Esophagus squamous epithelium (tissue), 5 donors: ENCODE measurements at regions not wholly inside any gene's neighbourhood (a gene's known extent, or its start where the extent isn't known, plus 50 kb on each side); places are given as distances from the start of the nearest gene placed in this dataset.

Experiments used
- DNase-seq: peaks from one replicate; lab custom pipeline; 2025; lab: John Stamatoyannopoulos, UW
- H3K27ac ChIP-seq, 4 donors: fragments of 200-600 bp; sonication (generic); one replicate each; pipeline ENCODE4 v1.5.1; 2016 to 2019; ENCODE audit warnings: mild to moderate bottlenecking in 1 of 4
- H3K27me3 ChIP-seq, 4 donors: fragments of 200-600 bp; sonication (generic); 1 replicate in 3 of 4; 2 replicates in 1 of 4; pipeline versions ENCODE4 v1.5.1 to v1.6.0; 2017 to 2021; ENCODE audit warnings: antibody characterized with exemption in 1 of 4
- H3K36me3 ChIP-seq, 3 donors: fragments of 200-600 bp; sonication (generic); one replicate each; pipeline ENCODE4 v1.5.1; 2016 to 2019
- H3K4me1 ChIP-seq, 3 donors: fragments of 200-600 bp; sonication (generic); one replicate each; pipeline ENCODE4 v1.5.1; 2017 to 2019
- H3K4me3 ChIP-seq, 4 donors: fragments of 200-600 bp; sonication (generic); 1 replicate in 3 of 4; 2 replicates in 1 of 4; pipeline ENCODE4 v1.5.1; 2016 to 2019; ENCODE audit warnings: mild to moderate bottlenecking in 2 of 4, moderate library complexity in 1 of 4
- H3K9me3 ChIP-seq, 3 donors: fragments of 200-600 bp; sonication (generic); one replicate each; pipeline ENCODE4 v1.5.1; 2016 to 2019
- CTCF ChIP-seq, 6 experiments: fragments of 450-650 bp in 4 of 6; fragments of 200-600 bp in 2 of 6; sonication (generic) in 2 of 6; IDR thresholded peaks; one replicate each; pipeline ENCODE4 v1.5.1; 2016 to 2019; ENCODE audit warnings: antibody characterized with exemption in 6 of 6, mild to moderate bottlenecking in 4 of 6, moderate library complexity in 4 of 6
- POLR2A ChIP-seq, 4 donors: fragments of 450-650 bp; IDR thresholded peaks; one replicate each; pipeline ENCODE4 v1.6.1; 2017; ENCODE audit warnings: antibody characterized with exemption in 4 of 4, mild to moderate bottlenecking in 4 of 4, moderate library complexity in 3 of 4
- WGBS, 2 donors: methylation state at CpG; one replicate each; pipeline ENCODE4 v1.1.5; 2018; 5-methylcytosine and 5-hydroxymethylcytosine counted together
- intact Hi-C: fragments of 100-400 bp; cut with DNase I; formaldehyde crosslinking; loops from one replicate; pipeline ENCODE4 v1.15.0; 2022
- donor health status: DM: yes; HTN: yes; CAD: no.

DNA sequence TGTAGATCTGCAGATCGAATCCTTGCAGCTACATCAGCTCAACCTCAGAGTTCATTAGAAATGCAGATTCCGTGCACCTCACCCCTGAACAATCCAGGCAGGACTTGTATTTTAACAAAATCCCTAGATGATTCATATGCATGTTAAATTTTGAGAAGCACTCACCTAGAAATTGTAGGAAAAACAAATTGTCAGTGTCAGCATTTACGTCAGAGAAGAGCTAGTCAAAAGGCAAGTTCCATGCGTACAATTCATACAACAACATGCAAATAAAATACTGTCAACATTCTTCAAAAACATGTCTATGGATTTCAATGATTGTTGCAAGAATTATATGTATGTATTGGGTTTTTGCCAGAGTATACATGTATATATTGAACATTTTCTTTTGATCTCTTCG is 504.5 kb downstream of the NLGN4X start:
- no peaks in the 10 kb centered on the region for H3K27me3 ChIP-seq
- H3K4me3 ChIP-seq = no peak overlapping the region
- H3K27ac ChIP-seq = no peak overlapping the region
- DNase-seq = no peak
- TF ChIP-seq CTCF (IDR thresholded peaks at IDR 0.05) (no peak), POLR2A (IDR thresholded peaks at IDR 0.05) (no peak)
- H3K36me3 ChIP-seq = no peaks in the 10 kb centered on the region
- no peaks in the 10 kb centered on the region for H3K9me3 ChIP-seq
- intact Hi-C loops = no loop called here
- 74 to 77% methylated on average over 4 to 5 of the region's 5 CpGs for WGBS, 2 donors
- H3K4me1 ChIP-seq = no peaks in the 10 kb centered on the region

DNA sequence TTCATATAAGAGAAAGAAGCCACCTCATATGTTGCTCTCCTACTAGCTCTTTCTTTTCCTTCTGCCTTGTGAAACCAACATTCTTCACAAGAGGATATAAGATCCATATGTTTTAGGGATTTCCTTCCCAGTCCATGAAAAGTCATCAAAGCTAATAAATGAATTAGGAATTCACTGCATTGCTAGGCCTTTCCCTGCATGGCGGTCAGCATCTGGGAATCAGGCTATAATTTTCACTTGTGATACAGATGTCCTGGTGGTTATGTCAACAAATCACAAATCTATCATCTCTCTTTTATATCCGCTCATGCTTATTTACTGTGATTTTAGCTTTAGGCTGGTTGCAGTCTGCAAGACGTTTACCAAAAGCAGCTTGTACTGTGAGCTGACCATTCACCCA is 510.0 kb downstream of the NLGN4X start:
- no peaks in the 10 kb centered on the region for H3K4me1 ChIP-seq
- 67 to 84% methylated on average over 3 of the region's 3 CpGs for WGBS, 2 donors
- no peak for TF ChIP-seq POLR2A (IDR thresholded peaks at IDR 0.05)
- TF ChIP-seq CTCF (IDR thresholded peaks at IDR 0.05) = no peak
- no peak overlapping the region for H3K4me3 ChIP-seq
- intact Hi-C loops = no loop called here
- H3K27ac ChIP-seq = no peak overlapping the region
- no peaks in the 10 kb centered on the region for H3K9me3 ChIP-seq
- H3K27me3 ChIP-seq = no peaks in the 10 kb centered on the region
- H3K36me3 ChIP-seq = no peaks in the 10 kb centered on the region
- no peak for DNase-seq

- 46 to 56% methylated on average over 2 of the region's 2 CpGs for WGBS, 2 donors
Measured at GRCh38 chrX:5716666-5717065, 512.0 kb downstream of the NLGN4X start.

GRCh38 chrX:5708251-5708650 is 520.4 kb downstream of the NLGN4X start:
- Histone ChIP-seq H3K9me3 (no peaks in the 10 kb centered on the region), H3K4me1 (no peaks in the 10 kb centered on the region), H3K36me3 (no peaks in the 10 kb centered on the region), H3K27ac (no peak overlapping the region), H3K4me3 (no peak overlapping the region), H3K27me3 (no peaks in the 10 kb centered on the region)
- intact Hi-C loops = no loop called here
- WGBS, 2 donors = 34 to 44% methylated on average over 4 of the region's 4 CpGs
- DNase-seq = no peak
- TF ChIP-seq POLR2A (IDR thresholded peaks at IDR 0.05) = no peak
- TF ChIP-seq CTCF (IDR thresholded peaks at IDR 0.05) = no peak

More at GRCh38 chrX:5716666-5717065, 512.0 kb downstream of the NLGN4X start:
- intact Hi-C loops = no loop called here
- H3K4me1 ChIP-seq = no peaks in the 10 kb centered on the region
- no peak overlapping the region for H3K4me3 ChIP-seq
- H3K9me3 ChIP-seq = no peaks in the 10 kb centered on the region
- DNase-seq = no peak
- no peak for TF ChIP-seq CTCF (IDR thresholded peaks at IDR 0.05)
- TF ChIP-seq POLR2A (IDR thresholded peaks at IDR 0.05) = no peak
- H3K27ac ChIP-seq = no peak overlapping the region
- H3K36me3 ChIP-seq = no peaks in the 10 kb centered on the region
- H3K27me3 ChIP-seq = no peaks in the 10 kb centered on the region

DNA sequence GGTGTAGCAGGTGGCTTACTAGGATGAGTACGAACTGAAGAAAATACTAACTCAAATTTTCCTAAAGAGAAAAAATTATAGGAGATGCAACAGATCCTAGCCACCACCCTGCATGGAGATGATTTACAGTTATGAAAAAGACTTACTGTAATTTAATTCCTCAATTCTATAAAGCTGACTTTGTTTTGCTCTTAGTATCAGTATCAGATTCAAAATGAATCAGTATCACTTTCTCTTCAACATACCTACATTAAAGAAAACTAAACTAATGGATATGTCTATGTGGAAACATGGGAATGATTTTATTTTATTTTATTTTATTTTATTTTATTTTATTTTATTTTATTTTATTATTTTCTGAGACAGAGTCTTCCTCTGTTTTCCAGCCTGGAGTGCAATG is 525.8 kb downstream of the NLGN4X start:
- no peak overlapping the region for H3K4me3 ChIP-seq
- H3K27ac ChIP-seq = no peak overlapping the region
- H3K27me3 ChIP-seq = no peaks in the 10 kb centered on the region
- no peak for DNase-seq
- H3K36me3 ChIP-seq = no peaks in the 10 kb centered on the region
- TF ChIP-seq CTCF (IDR thresholded peaks at IDR 0.05) (no peak), POLR2A (IDR thresholded peaks at IDR 0.05) (no peak)
- 78 to 79% methylated on average over 1 of the region's 1 CpG for WGBS, 2 donors
- H3K4me1 ChIP-seq = no peaks in the 10 kb centered on the region
- H3K9me3 ChIP-seq = no peaks in the 10 kb centered on the region
- intact Hi-C loops = no loop called here
